ENCODE measurements at regions not wholly inside any gene's neighbourhood (a gene's known extent, or its start where the extent isn't known, plus 50 kb on each side); places are given as distances from the start of the nearest gene placed in this dataset.

- Histone ChIP-seq H3K36me3 (ENCODE audit: insufficient read depth, low read length) (no peaks in the 10 kb centered on the region), H3K4me1 (ENCODE audit: insufficient read depth, low read length) (peaks cover 24% of the 10 kb centered on the region), H4K20me1 (ENCODE audit: insufficient read depth, low read length) (no peaks in the 10 kb centered on the region), H3K4me3 (ENCODE audit: insufficient read depth, low read length) (no peak overlapping the region), H3K27ac (ENCODE audit: low read depth, low read length) (peak overlapping the region; percentile 87), H2AFZ (ENCODE audit: low read length) (no peak overlapping the region), H3K4me2 (ENCODE audit: insufficient read depth, low read length) (peak overlapping the region; percentile 59), H3K9me3 (ENCODE audit: low read depth, low read length) (no peaks in the 10 kb centered on the region), H3K79me2 (ENCODE audit: insufficient read depth, low read length) (no peaks in the 10 kb centered on the region), H3K27me3 (ENCODE audit: insufficient read depth, low read length) (no peaks in the 10 kb centered on the region)
- no peak for TF ChIP-seq CTCF (IDR thresholded peaks at IDR 0.05; ENCODE audit: extremely low read depth, low read depth, low read length)
- peak; percentile 85 for DNase-seq (ENCODE audit: insufficient read length, low spot score, missing footprints)
Measured at GRCh38 chr6:165800337-165800736, 137.3 kb upstream of the PDE10A start.

DNA sequence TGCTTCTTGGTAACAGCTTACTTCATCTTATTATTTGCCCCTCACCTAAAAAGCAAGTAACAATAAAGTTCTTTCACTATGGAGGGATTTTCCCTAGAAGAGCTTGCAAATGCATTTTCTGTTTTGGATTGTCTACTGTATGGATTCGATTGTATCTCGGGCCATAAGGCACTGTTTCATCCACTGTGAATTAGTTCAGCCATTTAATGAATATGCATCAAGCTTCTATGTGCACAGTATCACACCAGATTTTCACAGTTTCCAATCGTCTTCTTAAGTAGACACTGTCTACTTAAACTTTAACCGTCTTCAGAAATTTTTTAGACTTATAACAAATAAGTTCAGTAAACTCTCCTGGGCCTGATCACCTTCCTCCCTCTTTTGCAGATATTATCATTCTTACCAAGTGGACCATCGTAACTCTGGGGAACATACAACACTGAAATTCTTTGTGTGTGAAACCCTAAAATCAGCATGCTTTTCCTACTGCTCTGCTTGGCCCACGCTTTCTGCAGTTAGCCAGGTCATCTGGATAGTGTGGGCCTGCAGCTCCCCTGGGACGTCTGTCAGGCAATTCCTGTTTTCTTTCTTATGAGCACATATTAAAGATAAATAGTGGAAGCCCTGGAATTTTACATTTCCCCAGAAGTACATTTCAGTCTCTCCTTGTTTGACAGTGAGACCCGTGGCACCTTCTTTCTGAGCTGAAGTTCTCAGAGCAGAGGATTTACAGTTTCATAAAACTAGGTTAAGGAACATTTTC lies 136.5 kb upstream of the PDE10A start:
- H3K4me3 ChIP-seq (ENCODE audit: insufficient read depth, low read length) = no peak overlapping the region
- H2AFZ ChIP-seq (ENCODE audit: low read length) = no peak overlapping the region
- H3K9me3 ChIP-seq (ENCODE audit: low read depth, low read length) = no peaks in the 10 kb centered on the region
- no peaks in the 10 kb centered on the region for H4K20me1 ChIP-seq (ENCODE audit: insufficient read depth, low read length)
- H3K79me2 ChIP-seq (ENCODE audit: insufficient read depth, low read length) = no peaks in the 10 kb centered on the region
- H3K4me2 ChIP-seq (ENCODE audit: insufficient read depth, low read length) = peak overlapping the region; percentile 59
- H3K27ac ChIP-seq (ENCODE audit: low read depth, low read length) = peak overlapping the region; percentile 87
- no peaks in the 10 kb centered on the region for H3K36me3 ChIP-seq (ENCODE audit: insufficient read depth, low read length)
- no peaks in the 10 kb centered on the region for H3K27me3 ChIP-seq (ENCODE audit: insufficient read depth, low read length)
- DNase-seq (ENCODE audit: insufficient read length, low spot score, missing footprints) = no peak
- H3K4me1 ChIP-seq (ENCODE audit: insufficient read depth, low read length) = peaks cover 24% of the 10 kb centered on the region
- no peak for TF ChIP-seq CTCF (IDR thresholded peaks at IDR 0.05; ENCODE audit: extremely low read depth, low read depth, low read length)

DNA sequence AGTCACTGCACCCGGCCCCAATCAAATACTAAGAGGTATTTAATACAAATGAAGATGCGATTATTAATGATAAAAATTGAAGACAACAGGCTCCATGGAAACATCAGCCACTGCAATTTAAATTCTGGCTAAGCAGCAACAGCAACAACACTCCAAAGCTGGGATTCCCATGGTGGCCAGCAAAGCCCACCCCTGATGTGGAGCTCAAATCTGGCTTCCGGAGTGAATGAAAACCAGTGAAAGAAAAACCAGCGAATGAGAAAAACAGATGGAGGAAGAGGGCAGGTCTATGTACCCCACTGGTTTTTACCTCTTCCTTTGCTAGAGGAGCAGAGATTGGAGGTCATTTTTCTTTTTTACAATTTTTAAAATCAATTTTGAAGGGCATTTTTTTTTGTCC lies 135.9 kb upstream of the PDE10A start:
- Histone ChIP-seq H4K20me1 (ENCODE audit: insufficient read depth, low read length) (no peaks in the 10 kb centered on the region), H3K27ac (ENCODE audit: low read depth, low read length) (peak overlapping the region; percentile 87), H3K79me2 (ENCODE audit: insufficient read depth, low read length) (no peaks in the 10 kb centered on the region), H3K4me2 (ENCODE audit: insufficient read depth, low read length) (no peak overlapping the region), H3K4me1 (ENCODE audit: insufficient read depth, low read length) (peaks cover 24% of the 10 kb centered on the region), H3K36me3 (ENCODE audit: insufficient read depth, low read length) (no peaks in the 10 kb centered on the region), H2AFZ (ENCODE audit: low read length) (no peak overlapping the region), H3K9me3 (ENCODE audit: low read depth, low read length) (no peaks in the 10 kb centered on the region), H3K4me3 (ENCODE audit: insufficient read depth, low read length) (no peak overlapping the region), H3K27me3 (ENCODE audit: insufficient read depth, low read length) (no peaks in the 10 kb centered on the region)
- TF ChIP-seq CTCF (IDR thresholded peaks at IDR 0.05; ENCODE audit: extremely low read depth, low read depth, low read length) = no peak
- DNase-seq (ENCODE audit: insufficient read length, low spot score, missing footprints) = no peak

DNA sequence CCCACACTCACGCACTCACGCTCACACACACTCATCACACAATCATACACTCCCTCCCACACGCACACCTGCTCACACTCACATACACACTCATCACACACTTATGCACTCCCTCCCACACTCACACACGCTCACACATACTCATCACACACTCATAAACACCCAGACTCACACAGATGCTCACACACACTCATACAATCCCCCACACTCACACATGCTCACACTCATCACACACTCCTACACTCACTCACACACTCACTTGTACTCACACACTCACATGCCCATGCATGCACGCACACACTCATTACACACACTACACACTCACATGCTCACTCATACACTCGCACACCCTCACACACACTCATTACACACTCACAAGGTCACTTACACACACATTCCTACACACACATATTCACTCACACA lies 131.1 kb upstream of the PDE10A start:
- H2AFZ ChIP-seq (ENCODE audit: low read length) = no peak overlapping the region
- H3K4me3 ChIP-seq (ENCODE audit: insufficient read depth, low read length) = no peak overlapping the region
- H3K4me1 ChIP-seq (ENCODE audit: insufficient read depth, low read length) = peaks cover 3% of the 10 kb centered on the region
- no peaks in the 10 kb centered on the region for H3K36me3 ChIP-seq (ENCODE audit: insufficient read depth, low read length)
- no peak overlapping the region for H3K4me2 ChIP-seq (ENCODE audit: insufficient read depth, low read length)
- no peak for DNase-seq (ENCODE audit: insufficient read length, low spot score, missing footprints)
- H3K27me3 ChIP-seq (ENCODE audit: insufficient read depth, low read length) = no peaks in the 10 kb centered on the region
- TF ChIP-seq CTCF (IDR thresholded peaks at IDR 0.05; ENCODE audit: extremely low read depth, low read depth, low read length) = no peak
- no peaks in the 10 kb centered on the region for H4K20me1 ChIP-seq (ENCODE audit: insufficient read depth, low read length)
- no peaks in the 10 kb centered on the region for H3K9me3 ChIP-seq (ENCODE audit: low read depth, low read length)
- H3K27ac ChIP-seq (ENCODE audit: low read depth, low read length) = no peak overlapping the region
- H3K79me2 ChIP-seq (ENCODE audit: insufficient read depth, low read length) = no peaks in the 10 kb centered on the region

All from osteoblast (primary cell).